GM21526 (cell line): ENCODE measurements at regions not wholly inside any gene's neighbourhood (a gene's known extent, or its start where the extent isn't known, plus 50 kb on each side); places are given as distances from the start of the nearest gene placed in this dataset.

Experiments used
- ATAC-seq: cut with Tn5 transposase; IDR thresholded peaks from one replicate; pipeline ENCODE4 v1.9.1; 2021; ENCODE audit warnings: moderate library complexity; ENCODE audit not compliant: unreplicated experiment, low FRiP score

GRCh38 chr13:24006520-24007248 is 109.4 kb upstream of the C1QTNF9B start:
- no peak for ATAC-seq

DNA sequence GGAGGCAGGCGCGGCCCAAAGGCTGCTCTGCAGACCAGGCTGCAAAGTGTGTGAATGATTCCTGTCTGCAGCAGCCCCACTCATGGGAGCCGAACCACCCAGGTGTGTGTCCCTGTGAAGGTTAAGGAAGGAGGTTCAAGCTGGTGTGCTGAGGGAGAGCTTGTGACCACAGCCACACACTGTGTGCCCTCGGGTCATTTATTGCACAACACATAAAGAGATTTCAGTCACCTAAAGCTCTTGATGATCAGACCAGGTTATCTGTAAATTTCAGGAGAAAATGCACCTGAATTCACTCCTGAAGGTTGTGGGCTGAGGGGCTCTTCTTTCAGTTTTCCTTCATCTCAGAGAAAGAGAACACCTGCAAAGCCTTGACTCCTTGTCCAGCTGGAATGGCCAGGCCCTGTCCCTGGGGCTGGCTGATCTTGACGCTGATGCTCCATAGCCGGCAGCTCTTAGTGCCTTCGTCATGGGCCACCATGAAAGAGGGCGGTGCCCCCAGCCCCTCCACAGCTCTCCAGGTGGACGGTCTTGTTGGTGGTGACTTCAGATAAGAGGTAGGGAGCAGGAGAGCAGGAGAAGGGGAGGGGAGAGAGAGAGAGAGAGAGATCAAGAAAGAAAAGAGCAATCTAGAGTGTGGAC is 110.8 kb upstream of the C1QTNF9B start:
- ATAC-seq: no peak

GRCh38 chr13:24008679-24009078 is 111.4 kb upstream of the C1QTNF9B start:
- no peak for ATAC-seq

DNA sequence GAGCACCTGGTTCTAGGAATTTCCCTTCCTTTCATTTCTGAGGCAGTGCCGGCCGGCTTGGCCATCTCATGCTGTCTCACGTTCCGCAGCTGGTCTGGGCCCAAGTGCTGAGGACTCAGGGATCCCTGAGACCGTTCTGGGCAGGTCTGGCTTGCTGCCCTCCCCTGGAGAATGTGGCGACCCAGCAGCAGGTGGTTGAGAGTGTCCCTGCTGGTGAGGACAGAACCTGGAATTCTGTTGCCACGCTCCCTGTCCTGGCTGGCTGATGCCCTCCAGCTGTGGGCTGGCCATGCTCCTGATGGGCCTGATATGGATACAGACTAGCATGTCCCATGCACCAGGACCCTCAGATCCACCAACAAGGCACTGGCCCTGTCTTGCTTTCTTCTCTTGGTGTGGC is 114.0 kb upstream of the C1QTNF9B start:
- ATAC-seq: no peak

DNA sequence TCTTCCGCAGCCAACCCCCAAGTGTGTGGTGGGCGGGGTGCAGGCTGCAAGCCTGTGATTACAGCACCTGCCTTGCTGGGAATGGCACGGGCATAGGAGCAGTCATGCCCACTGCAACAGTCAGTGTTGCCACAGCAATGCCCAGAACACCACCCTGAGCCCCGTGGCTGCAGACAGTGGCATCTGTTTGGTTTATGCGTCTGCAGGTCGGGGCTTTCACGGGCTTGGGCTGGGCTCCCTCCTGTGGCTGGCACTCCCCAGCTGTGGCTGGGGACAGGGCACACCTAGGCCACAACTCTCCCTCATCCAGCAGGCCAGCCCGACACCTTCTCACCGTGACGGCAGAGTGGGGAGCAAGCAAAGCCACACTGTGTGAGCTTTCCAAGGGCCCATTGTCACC is 115.3 kb upstream of the C1QTNF9B start:
- ATAC-seq: no peak

GRCh38 chr13:24013189-24013588 is 115.9 kb upstream of the C1QTNF9B start:
- no peak for ATAC-seq

DNA sequence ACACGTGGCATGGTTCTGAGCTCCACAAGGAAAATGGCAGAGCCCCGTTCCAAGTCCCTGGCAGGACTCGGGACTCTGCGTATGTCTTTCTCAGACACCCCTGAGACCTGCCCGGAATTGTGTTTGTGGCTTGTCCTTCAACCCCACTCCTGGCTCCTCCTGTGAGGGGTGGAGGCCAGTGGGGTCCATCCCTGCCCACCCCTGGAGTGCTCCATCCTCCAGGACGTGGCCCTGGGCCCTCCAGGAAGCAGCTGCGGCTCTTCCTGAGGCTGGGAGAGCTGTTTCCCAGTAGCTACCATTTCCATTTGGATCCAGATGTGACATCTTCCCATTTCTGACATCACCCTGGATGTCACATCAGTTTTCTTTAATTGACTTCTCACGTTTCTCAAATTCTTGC is 118.7 kb upstream of the C1QTNF9B start:
- no peak for ATAC-seq

DNA sequence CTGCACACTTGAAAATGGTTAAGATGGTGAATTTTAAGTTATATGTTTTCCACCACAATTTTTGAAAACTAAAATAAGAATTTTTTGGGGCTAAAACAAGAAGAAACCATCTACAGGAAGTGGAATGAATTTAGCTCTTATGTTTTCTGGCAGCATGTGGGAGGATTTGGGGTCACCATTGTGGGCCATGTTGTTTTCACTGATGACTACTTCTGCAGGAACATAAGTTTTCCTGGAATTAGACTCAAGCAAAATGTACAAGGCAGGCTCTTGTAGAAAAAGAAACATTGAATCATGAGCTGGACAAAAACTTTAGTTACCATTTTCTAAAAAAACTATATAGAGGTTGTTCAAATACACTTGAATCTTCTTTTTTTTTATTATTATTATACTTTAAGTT is 125.3 kb upstream of the C1QTNF9B start:
- ATAC-seq: no peak

- no peak for ATAC-seq
Observed at GRCh38 chr13:24023073-24023472, 125.8 kb upstream of the C1QTNF9B start.

DNA sequence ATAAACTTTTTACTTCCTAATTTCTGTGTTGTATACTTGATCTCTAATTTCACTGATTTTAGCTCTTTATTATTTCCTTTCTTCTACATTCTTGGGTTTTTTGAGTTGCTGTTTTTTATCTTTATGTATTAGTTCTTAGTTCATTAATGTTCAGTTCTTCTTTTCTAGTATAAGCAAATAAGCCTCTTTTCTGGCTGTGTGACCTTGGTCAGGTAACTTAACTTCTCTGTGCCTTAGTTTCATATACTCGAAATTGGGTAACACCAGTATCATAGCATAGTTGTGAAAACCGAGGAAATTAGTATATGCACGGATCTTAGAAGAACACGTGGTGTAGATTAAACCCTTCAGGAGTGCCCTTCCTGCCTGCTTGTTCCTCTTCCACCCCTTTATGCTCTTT is 130.2 kb upstream of the C1QTNF9B start:
- ATAC-seq: no peak

DNA sequence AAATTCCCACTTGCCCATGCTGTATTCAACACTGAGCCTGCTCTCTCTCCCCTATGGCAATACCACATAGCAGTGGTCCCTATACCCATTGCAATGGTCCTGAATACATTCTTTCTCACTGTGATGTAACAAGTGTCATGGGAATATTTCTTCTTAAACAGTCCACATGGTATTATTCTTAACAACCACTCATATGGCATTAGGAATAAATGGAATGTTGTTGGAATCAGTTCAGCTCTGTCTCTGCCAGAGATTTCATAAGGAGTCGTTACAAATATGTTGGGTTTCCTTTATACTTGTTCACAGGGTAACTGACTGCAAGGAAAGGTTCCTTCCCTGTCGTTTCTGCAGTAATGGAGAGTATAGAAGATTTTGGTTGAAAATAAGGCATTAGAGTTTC is 128.3 kb upstream of the SPATA13 start:
- ATAC-seq: no peak

DNA sequence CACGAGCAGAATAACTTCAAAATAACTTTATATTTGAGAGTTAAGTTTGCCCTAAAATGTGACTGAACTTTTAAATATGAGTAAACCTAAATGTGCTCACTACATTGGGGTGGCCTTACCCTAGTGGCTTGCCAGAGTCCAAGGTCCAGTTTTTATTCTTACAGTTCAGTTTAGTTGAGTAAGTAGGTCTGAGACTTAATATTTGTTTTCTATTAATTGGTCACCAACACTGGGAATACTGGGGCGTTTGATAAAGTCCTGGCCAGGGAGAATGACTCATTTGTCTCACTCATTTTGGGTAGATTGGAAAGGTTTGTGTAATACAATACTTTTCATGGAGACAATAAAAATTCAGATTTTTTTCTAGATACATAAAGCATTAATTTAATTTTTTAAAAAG is 127.8 kb upstream of the SPATA13 start:
- no peak for ATAC-seq

- ATAC-seq: no peak
Observed at GRCh38 chr13:24033527-24034302, 126.8 kb upstream of the SPATA13 start.

- no peak for ATAC-seq
Observed at GRCh38 chr13:24035411-24035810, 125.1 kb upstream of the SPATA13 start.

DNA sequence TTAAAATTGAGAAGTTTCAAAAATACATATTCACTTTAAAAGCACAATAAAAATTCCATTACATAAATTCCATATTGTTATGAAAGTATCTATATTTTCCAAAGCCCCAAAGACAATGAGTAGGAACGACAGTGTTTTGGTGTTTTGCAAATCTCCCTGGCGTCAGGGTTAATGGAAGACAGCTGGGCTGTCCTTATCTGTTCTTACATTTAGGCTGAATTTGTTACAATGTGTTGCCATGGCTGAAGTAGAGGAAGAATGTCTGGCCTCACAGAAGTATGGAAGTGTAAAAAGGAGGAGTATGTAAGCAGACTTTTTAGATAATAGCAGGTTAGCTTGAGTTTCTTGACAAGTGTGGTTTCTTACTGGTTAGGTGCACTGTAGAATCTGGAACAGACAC is 124.4 kb upstream of the SPATA13 start:
- ATAC-seq: no peak

- ATAC-seq: no peak
Observed at GRCh38 chr13:24038405-24038804, 122.1 kb upstream of the SPATA13 start.

DNA sequence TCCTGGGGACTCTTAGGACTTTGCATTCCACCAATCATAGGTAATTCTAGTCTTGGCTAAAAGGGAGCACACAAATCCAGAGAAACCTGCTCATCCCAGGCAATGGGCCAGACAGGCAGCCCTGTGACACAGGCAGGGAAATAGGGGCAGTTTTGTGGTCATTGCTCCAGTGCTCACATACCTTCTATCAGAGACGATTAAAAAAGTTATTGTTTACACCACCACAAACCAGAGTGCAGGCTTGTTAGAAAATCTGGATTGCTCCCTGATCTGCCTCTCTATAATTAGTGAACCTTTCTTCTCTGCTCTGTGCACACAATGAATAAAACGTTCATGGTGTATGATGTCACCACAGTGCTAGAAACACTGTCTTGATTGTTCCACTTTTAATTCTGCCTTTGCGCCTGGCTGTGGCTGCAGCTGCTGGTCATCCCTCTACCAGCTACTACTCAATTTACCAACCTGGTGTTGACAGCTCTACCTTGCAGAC is 121.6 kb upstream of the SPATA13 start:
- no peak for ATAC-seq

GRCh38 chr13:24039621-24040475 is 120.7 kb upstream of the SPATA13 start:
- no peak for ATAC-seq

GRCh38 chr13:24040835-24041234 is 119.7 kb upstream of the SPATA13 start:
- ATAC-seq: no peak

DNA sequence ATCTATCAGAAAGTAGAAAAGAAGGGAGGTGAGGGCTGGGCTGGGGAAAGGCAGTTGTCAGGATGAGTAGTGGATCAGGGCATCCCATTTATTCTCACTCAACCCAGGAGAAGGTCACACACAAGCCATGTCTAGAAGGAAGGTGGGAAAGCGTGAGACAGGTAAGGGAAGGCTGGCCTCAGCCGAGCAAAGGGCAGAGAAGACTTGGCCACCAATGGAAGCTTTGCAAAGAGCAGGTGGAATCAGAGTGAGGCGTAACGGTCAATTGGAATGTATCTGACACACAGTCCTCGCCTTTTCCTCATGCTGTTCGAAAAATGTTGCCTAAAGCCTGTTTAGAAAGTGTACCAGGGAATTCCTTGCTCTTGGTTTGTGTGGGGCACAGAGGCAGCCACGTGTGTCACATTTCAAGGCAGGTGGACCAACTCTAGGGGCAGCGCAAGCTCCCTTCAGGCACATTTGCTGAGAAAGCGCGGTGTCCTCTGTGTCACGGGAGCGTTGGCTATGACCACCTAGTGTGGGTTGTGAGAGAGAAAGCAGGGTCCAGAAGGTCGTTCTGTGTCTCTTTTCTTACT is 118.8 kb upstream of the SPATA13 start:
- no peak for ATAC-seq
